MCF 10A (cell line): ENCODE measurements at regions not wholly inside any gene's neighbourhood (a gene's known extent, or its start where the extent isn't known, plus 50 kb on each side); places are given as distances from the start of the nearest gene placed in this dataset.

Experiments
- BruUV-seq: library from RNA; stranded (reverse); fragments of 400-500 nt; replicated peaks from 2 replicates; lab custom pipeline; 2021; lab: Mats Ljungman, UMichigan
- CTCF ChIA-PET: fragments of 300-600 bp; sonication (Branson Sonifier 250); formaldehyde crosslinking; extraction: SDS; loops from one replicate; lab custom pipeline; 2021; ENCODE audit warnings: antibody characterized with exemption, inconsistent platforms; lab: Yijun Ruan, JAX
- POLR2A ChIA-PET: fragments of 300-600, 350-650 bp; sonication (Branson Sonifier 250); formaldehyde crosslinking; extraction: SDS; loops from one replicate; lab custom pipeline; 2020; ENCODE audit warnings: antibody characterized with exemption, inconsistent platforms; lab: Yijun Ruan, JAX
- DNase-seq: peaks from one replicate; pipeline ENCODE4 v3.0.0-alpha.2; 2018; ENCODE audit not compliant: unreplicated experiment
- H3K27ac Mint-ChIP-seq: one replicate; pipeline ENCODE4 v1.8.0; 2022; ENCODE audit warnings: mild to moderate bottlenecking, low read depth, mixed read lengths; ENCODE audit not compliant: unreplicated experiment
- H3K27me3 Mint-ChIP-seq: one replicate; pipeline ENCODE4 v1.8.0; 2022; ENCODE audit warnings: mixed read lengths; ENCODE audit not compliant: insufficient read depth, unreplicated experiment
- H3K36me3 Mint-ChIP-seq: one replicate; pipeline ENCODE4 v1.8.0; 2022; ENCODE audit warnings: mild to moderate bottlenecking, moderate library complexity, mixed read lengths; ENCODE audit not compliant: insufficient read depth, unreplicated experiment
- H3K4me1 Mint-ChIP-seq: one replicate; pipeline ENCODE4 v1.8.0; 2022; ENCODE audit warnings: mixed read lengths; ENCODE audit not compliant: insufficient read depth, unreplicated experiment
- H3K4me3 Mint-ChIP-seq: one replicate; pipeline ENCODE4 v1.8.0; 2022; ENCODE audit warnings: mild to moderate bottlenecking, moderate library complexity, mixed read lengths; ENCODE audit not compliant: unreplicated experiment
- H3K9me3 Mint-ChIP-seq: one replicate; pipeline ENCODE4 v1.8.0; 2022; ENCODE audit warnings: mixed read lengths; ENCODE audit not compliant: unreplicated experiment
- CTCF ChIP-seq: fragments of 200-600 bp; IDR thresholded peaks from one replicate; pipeline ENCODE4 v1.8.0; 2022; ENCODE audit warnings: antibody characterized with exemption, mild to moderate bottlenecking; ENCODE audit not compliant: unreplicated experiment
- intact Hi-C: fragments of 100-400 bp; cut with micrococcal nuclease; formaldehyde crosslinking; loops from 2 replicates; pipeline ENCODE4 v1.14.1; 2022

GRCh38 chr18:47603158-47603557 lies 327.3 kb downstream of the SMAD2 start:
- CTCF ChIA-PET: no interaction called here
- Mint-ChIP-seq H3K27me3 (peaks cover 21% of the 10 kb centered on the region), H3K4me1 (no peaks in the 10 kb centered on the region), H3K27ac (no peak overlapping the region), H3K36me3 (no peaks in the 10 kb centered on the region), H3K9me3 (no peaks in the 10 kb centered on the region), H3K4me3 (no peak overlapping the region)
- BruUV-seq: no TSS peak
- intact Hi-C loops: no loop called here
- DNase-seq: no peak
- TF ChIP-seq CTCF: no peak
- POLR2A ChIA-PET: no interaction called here

DNA sequence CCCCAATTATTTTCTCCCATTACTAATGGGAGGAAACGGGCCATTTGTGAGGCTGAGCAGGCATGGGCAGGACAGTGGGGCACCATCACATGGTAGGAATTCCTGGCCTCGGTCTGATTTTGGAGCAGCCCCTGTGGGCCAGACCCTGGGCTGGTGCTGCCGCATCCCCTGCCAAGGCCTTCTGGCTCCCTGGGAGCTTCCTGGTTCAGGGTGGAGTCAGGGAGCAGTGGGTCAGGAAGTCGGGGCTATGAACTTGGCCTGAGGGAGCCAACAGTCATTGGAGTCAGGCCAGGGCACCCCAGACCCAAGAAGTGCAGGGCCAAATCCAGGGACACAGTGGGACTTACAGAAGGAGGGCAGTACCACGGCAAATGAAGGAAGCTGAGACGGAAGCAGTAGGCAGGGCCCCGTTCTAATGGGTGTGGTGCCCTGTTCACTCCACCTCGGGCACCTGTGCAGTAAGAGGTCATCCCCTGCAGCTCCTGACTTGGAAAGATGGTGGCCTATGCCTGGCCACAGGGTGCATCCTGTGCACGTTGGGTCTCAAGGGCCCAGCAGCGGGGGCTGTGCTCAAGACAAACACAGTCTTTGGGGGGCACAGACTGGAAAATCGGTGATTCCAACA lies 328.1 kb downstream of the SMAD2 start:
- TF ChIP-seq CTCF: no peak
- CTCF ChIA-PET: no interaction called here
- POLR2A ChIA-PET: no interaction called here
- BruUV-seq: no TSS peak
- H3K4me1 Mint-ChIP-seq: no peaks in the 10 kb centered on the region
- H3K27me3 Mint-ChIP-seq: peaks cover 13% of the 10 kb centered on the region
- H3K36me3 Mint-ChIP-seq: no peaks in the 10 kb centered on the region
- intact Hi-C loops: no loop called here
- H3K4me3 Mint-ChIP-seq: no peak overlapping the region
- H3K9me3 Mint-ChIP-seq: no peaks in the 10 kb centered on the region
- no peak overlapping the region for H3K27ac Mint-ChIP-seq
- DNase-seq: no peak

GRCh38 chr18:47601581-47602272 lies 328.7 kb downstream of the SMAD2 start:
- ChIA-PET POLR2A (no interaction called here), CTCF (no interaction called here)
- BruUV-seq: no TSS peak
- TF ChIP-seq CTCF: no peak
- no peaks in the 10 kb centered on the region for H3K36me3 Mint-ChIP-seq
- H3K27ac Mint-ChIP-seq: no peak overlapping the region
- H3K4me1 Mint-ChIP-seq: no peaks in the 10 kb centered on the region
- no peak overlapping the region for H3K4me3 Mint-ChIP-seq
- intact Hi-C loops: no loop called here
- H3K27me3 Mint-ChIP-seq: peaks cover 6% of the 10 kb centered on the region
- H3K9me3 Mint-ChIP-seq: no peaks in the 10 kb centered on the region
- DNase-seq: no peak

DNA sequence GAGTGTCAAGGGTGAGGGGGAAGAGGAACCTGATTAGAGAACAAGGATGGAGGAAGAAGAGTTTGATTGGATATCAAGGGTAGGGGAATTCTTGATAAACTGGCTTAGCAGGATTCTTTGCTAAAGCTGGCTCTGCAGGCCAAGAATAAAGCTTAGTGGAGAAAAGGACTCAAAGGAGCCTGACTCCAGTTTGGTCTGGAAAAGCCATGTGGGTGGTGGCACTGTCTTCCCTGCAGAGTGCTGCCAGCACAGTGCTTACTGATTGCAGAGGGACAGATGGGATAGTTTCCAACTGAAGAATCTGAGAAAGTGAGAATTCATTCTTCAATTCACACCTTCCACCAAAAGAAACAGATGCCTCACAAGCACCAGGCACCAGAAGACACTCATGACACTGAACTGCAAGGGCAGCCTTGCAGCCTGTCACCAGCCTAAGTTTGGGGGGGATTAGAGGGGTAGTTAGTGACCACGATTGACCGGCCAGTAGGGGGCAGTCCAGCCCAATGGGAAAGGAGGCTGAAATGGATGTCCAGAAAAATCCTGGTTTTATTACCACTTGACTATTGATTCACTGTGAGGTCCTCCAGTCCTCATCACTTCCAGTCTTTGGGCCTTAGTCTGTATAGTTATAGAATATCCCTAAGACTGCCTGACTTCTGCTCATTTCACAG lies 334.5 kb downstream of the SMAD2 start:
- no peak overlapping the region for H3K27ac Mint-ChIP-seq
- H3K4me1 Mint-ChIP-seq: no peaks in the 10 kb centered on the region
- peak; percentile 44 for TF ChIP-seq CTCF
- H3K4me3 Mint-ChIP-seq: no peak overlapping the region
- BruUV-seq: no TSS peak
- ChIA-PET POLR2A (no interaction called here), CTCF (no interaction called here)
- no peaks in the 10 kb centered on the region for H3K36me3 Mint-ChIP-seq
- peaks cover 7% of the 10 kb centered on the region for H3K9me3 Mint-ChIP-seq
- peak; percentile 38 for DNase-seq
- intact Hi-C loops: no loop called here
- H3K27me3 Mint-ChIP-seq: peaks cover 46% of the 10 kb centered on the region
